GM12878 (cell line): ENCODE measurements at regions not wholly inside any gene's neighbourhood (a gene's known extent, or its start where the extent isn't known, plus 50 kb on each side); places are given as distances from the start of the nearest gene placed in this dataset.

Experiments
- ATAC-seq: fragments of 200-7000 bp; cut with Tn5 transposase; 3 replicates; pipeline ENCODE4 v1.9.1; 2020; ENCODE audit warnings: mild to moderate bottlenecking, moderate library complexity
- BruUV-seq: library from RNA; stranded (reverse); fragments of 400-500 nt; replicated peaks from 2 replicates; lab custom pipeline; 2021; lab: Mats Ljungman, UMichigan
- CTCF ChIA-PET: fragments of 300-600 bp; sonication (Branson Sonifier 250); formaldehyde crosslinking; extraction: SDS; loops from one replicate; lab custom pipeline; 2021; ENCODE audit warnings: inconsistent platforms; lab: Yijun Ruan, JAX
- POLR2A ChIA-PET: fragments of 350-600 bp; formaldehyde crosslinking; extraction: SDS; loops from one replicate; lab custom pipeline; 2021; ENCODE audit warnings: inconsistent platforms; lab: Charles Lee
- RAD21 ChIA-PET: fragments of 300-600 bp; sonication (Branson Sonifier 250); formaldehyde crosslinking; loops from one replicate; lab custom pipeline; 2023; ENCODE audit warnings: antibody characterized with exemption; ENCODE audit not compliant: unreplicated experiment; lab: Charles Lee
- SMC1A ChIA-PET: fragments of 300-600 bp; sonication (Branson Sonifier 250); formaldehyde crosslinking; loops from one replicate; lab custom pipeline; 2023; ENCODE audit not compliant: unreplicated experiment, uncharacterized antibody; lab: Charles Lee
- DNase-seq: peaks from one replicate; pipeline ENCODE4 v3.0.0-alpha.2; 2011; ENCODE audit warnings: low read depth, low spot score
- FAIRE-seq: peaks from 3 replicates; lab custom pipeline; 2011; peaks lifted over from hg19 to GRCh38; lab: Jason Lieb, UNC
- H2AFZ ChIP-seq: 2 replicates; pipeline ENCODE4 v1.6.0; 2011; ENCODE audit warnings: low read depth, low read length, control low read depth; ENCODE audit not compliant: control insufficient read depth
- H3K27ac ChIP-seq: 2 replicates; pipeline ENCODE4 v1.5.1; 2011; ENCODE audit warnings: control low read depth; ENCODE audit not compliant: control insufficient read depth, insufficient read depth
- H3K27me3 ChIP-seq, 2 experiments: replicated peaks in 1 of 2; 2 replicates each; pipeline versions ENCODE4 v1.6.0 to v1.6.1; 2011; ENCODE audit warnings: low read length in 1 of 2; ENCODE audit not compliant: control insufficient read depth in 2 of 2, insufficient read depth in 2 of 2
- H3K36me3 ChIP-seq, 2 experiments: 2 replicates each; pipeline ENCODE4 v1.5.1; 2011; ENCODE audit warnings: low read length in 1 of 2; ENCODE audit not compliant: control insufficient read depth in 2 of 2, insufficient read depth in 2 of 2
- H3K4me1 ChIP-seq: 2 replicates; pipeline ENCODE4 v1.6.1; 2011; ENCODE audit warnings: mild to moderate bottlenecking, low read length, moderate library complexity, mixed read lengths; ENCODE audit not compliant: control insufficient read depth, insufficient read depth
- H3K4me2 ChIP-seq: 2 replicates; pipeline ENCODE4 v1.6.0; 2011; ENCODE audit warnings: control low read depth; ENCODE audit not compliant: control insufficient read depth, insufficient read depth
- H3K4me3 ChIP-seq: fragments of 200-600 bp; sonication (generic); 2 replicates; pipeline ENCODE4 v1.5.1; 2016
- H3K79me2 ChIP-seq: 2 replicates; pipeline ENCODE4 v1.6.0; 2011; ENCODE audit warnings: low read length; ENCODE audit not compliant: control insufficient read depth, insufficient read depth
- H3K9ac ChIP-seq: 2 replicates; pipeline ENCODE4 v1.8.0; 2011; ENCODE audit warnings: low read length, control low read depth, mixed read lengths; ENCODE audit not compliant: control insufficient read depth, insufficient read depth
- H3K9me3 ChIP-seq: replicated peaks from 3 replicates; pipeline ENCODE4 v1.5.1; 2011; ENCODE audit warnings: mild to moderate bottlenecking, low read length; ENCODE audit not compliant: control insufficient read depth, insufficient read depth
- H4K20me1 ChIP-seq: 2 replicates; pipeline ENCODE4 v1.6.0; 2011; ENCODE audit not compliant: control insufficient read depth, insufficient read depth
- BMI1 ChIP-seq: fragments of 450-650 bp; IDR thresholded peaks from 2 replicates; pipeline ENCODE4 v1.6.1; 2016; ENCODE audit warnings: mild to moderate bottlenecking, moderate library complexity, borderline replicate concordance
- CHD2 ChIP-seq: IDR thresholded peaks from 2 replicates; pipeline ENCODE4 v1.6.1; 2011; ENCODE audit warnings: low read depth, low read length, improper control_type of control experiment, borderline replicate concordance
- DPF2 ChIP-seq: fragments of 450-650 bp; IDR thresholded peaks from 2 replicates; pipeline ENCODE4 v1.6.1; 2017; ENCODE audit warnings: mild to moderate bottlenecking
- JUNB ChIP-seq: IDR thresholded peaks from 2 replicates; pipeline ENCODE4 v1.6.1; 2016; ENCODE audit warnings: antibody characterized with exemption, mild to moderate bottlenecking
- KLF5 ChIP-seq: fragments of 450-650 bp; IDR thresholded peaks from 2 replicates; pipeline ENCODE4 v1.6.1; 2014; ENCODE audit warnings: mild to moderate bottlenecking; ENCODE audit not compliant: partially characterized antibody
- MYB ChIP-seq: fragments of 150-350 bp; IDR thresholded peaks from 2 replicates; pipeline ENCODE4 v1.6.1; 2014; ENCODE audit warnings: mild to moderate bottlenecking, low read depth, low read length, borderline replicate concordance
- NFYA ChIP-seq: IDR thresholded peaks from 2 replicates; pipeline ENCODE4 v1.6.1; 2011; ENCODE audit warnings: low read depth, mild to moderate bottlenecking, low read length, improper control_type of control experiment, borderline replicate concordance
- PKNOX1 ChIP-seq: fragments of 450-650 bp; IDR thresholded peaks from 2 replicates; pipeline ENCODE4 v1.6.1; 2016; ENCODE audit warnings: mild to moderate bottlenecking
- POLR2A ChIP-seq: IDR thresholded peaks from 2 replicates; pipeline ENCODE4 v1.6.1; 2011; ENCODE audit warnings: low read depth, mild to moderate bottlenecking, low read length
- SREBF2 ChIP-seq: IDR thresholded peaks from 2 replicates; pipeline ENCODE4 v1.6.1; 2012; ENCODE audit warnings: mild to moderate bottlenecking, low read length
- TCF3 ChIP-seq: IDR thresholded peaks from 2 replicates; pipeline ENCODE4 v1.6.1; 2012; ENCODE audit warnings: low read depth, mild to moderate bottlenecking, low read length, borderline replicate concordance; ENCODE audit not compliant: insufficient read depth
- ZNF274 ChIP-seq: IDR thresholded peaks from one replicate; pipeline ENCODE4 v1.8.0; 2011; ENCODE audit not compliant: insufficient read length, insufficient read depth
- ZNF687 ChIP-seq: fragments of 450-650 bp; IDR thresholded peaks from 2 replicates; pipeline ENCODE4 v1.6.1; 2017; ENCODE audit warnings: mild to moderate bottlenecking, moderate library complexity
- WGBS: methylation state at CpG from one replicate; pipeline ENCODE4 v1.1.6; 2016; ENCODE audit warnings: low lambda C conversion rate; ENCODE audit not compliant: insufficient replicate concordance, insufficient coverage; ENCODE audit errors: missing lambda C conversion rate; 5-methylcytosine and 5-hydroxymethylcytosine counted together
- in situ Hi-C: fragments of 300-500 bp; cut with MboI; formaldehyde crosslinking; loops from 9 replicates; pipeline ENCODE4 v1.14.3; 2018; ENCODE audit warnings: mixed read lengths
- intact Hi-C: fragments of 100-400 bp; cut with micrococcal nuclease; formaldehyde crosslinking; loops from one replicate; pipeline ENCODE4 v1.14.2; 2022; ENCODE audit not compliant: unreplicated experiment

- H3K4me2 ChIP-seq = no peak overlapping the region
- no peaks in the 10 kb centered on the region for H4K20me1 ChIP-seq
- no peak overlapping the region for H2AFZ ChIP-seq
- FAIRE-seq (no peak), DNase-seq (no peak), ATAC-seq (no peak)
- no peaks in the 10 kb centered on the region for H3K79me2 ChIP-seq
- H3K9me3 ChIP-seq = no peaks in the 10 kb centered on the region; the same call in 2 of the 3 replicates
- no peak for TF ChIP-seq ZNF274
- no peak for TF ChIP-seq JUNB
- ChIA-PET RAD21 (no interaction called here), POLR2A (no interaction called here), CTCF (no interaction called here), SMC1A (no interaction called here)
- no TSS peak for BruUV-seq
- in situ Hi-C loops (no loop called here), intact Hi-C loops (no loop called here)
- WGBS = 52% methylated on average over 16 of the region's 18 CpGs
- no peaks in the 10 kb centered on the region for H3K4me1 ChIP-seq
- H3K36me3 ChIP-seq = no peaks in the 10 kb centered on the region
- no peak overlapping the region for H3K27ac ChIP-seq
- no peak overlapping the region for H3K9ac ChIP-seq
- H3K4me3 ChIP-seq = no peak overlapping the region
- H3K27me3 ChIP-seq = no peaks in the 10 kb centered on the region
Observed at GRCh38 chr21:43337901-43338655, 88.9 kb downstream of the SIK1 start.

- intact Hi-C loops = no loop called here
- Histone ChIP-seq H3K4me1 (no peaks in the 10 kb centered on the region), H3K9me3 (no peaks in the 10 kb centered on the region; the same call in 2 of the 3 replicates), H2AFZ (no peak overlapping the region), H3K4me2 (no peak overlapping the region), H3K36me3 (no peaks in the 10 kb centered on the region), H3K4me3 (no peak overlapping the region), H3K27me3 (no peaks in the 10 kb centered on the region), H3K27ac (no peak overlapping the region), H3K79me2 (no peaks in the 10 kb centered on the region), H4K20me1 (no peaks in the 10 kb centered on the region), H3K9ac (no peak overlapping the region)
- ChIA-PET SMC1A (no interaction called here), CTCF (no interaction called here), POLR2A (no interaction called here), RAD21 (no interaction called here)
- no peak for FAIRE-seq
- no peak for DNase-seq
- 67% methylated on average over 9 of the region's 10 CpGs for WGBS
- ATAC-seq = no peak
- TF ChIP-seq TCF3 = no peak
- TF ChIP-seq DPF2 = no peak
- TF ChIP-seq ZNF274 = no peak
- TF ChIP-seq BMI1 = no peak
- no peak for TF ChIP-seq NFYA
- no peak for TF ChIP-seq POLR2A
- TF ChIP-seq ZNF687 = no peak
- no peak for TF ChIP-seq MYB
- no peak for TF ChIP-seq CHD2
- TF ChIP-seq PKNOX1 = no peak
- no peak for TF ChIP-seq KLF5
- TF ChIP-seq SREBF2 = no peak
- in situ Hi-C loops = no loop called here
- no TSS peak for BruUV-seq
Observed at GRCh38 chr21:43335119-43335518, 91.8 kb downstream of the SIK1 start.
